8988T (cell line): ENCODE measurements at regions not wholly inside any gene's neighbourhood (a gene's known extent, or its start where the extent isn't known, plus 50 kb on each side); places are given as distances from the start of the nearest gene placed in this dataset.
"Not testable (repeated sequence)": the region's sequence is repeated elsewhere in the genome, so short reads cannot be mapped to it uniquely, and the experiment has no call there.

ENCODE experiments used
- DNase-seq: peaks from one replicate; pipeline ENCODE4 v3.0.0; 2011

GRCh38 chr6:144939921-144940320 lies 654.8 kb downstream of the UTRN start:
- no peak for DNase-seq

DNA sequence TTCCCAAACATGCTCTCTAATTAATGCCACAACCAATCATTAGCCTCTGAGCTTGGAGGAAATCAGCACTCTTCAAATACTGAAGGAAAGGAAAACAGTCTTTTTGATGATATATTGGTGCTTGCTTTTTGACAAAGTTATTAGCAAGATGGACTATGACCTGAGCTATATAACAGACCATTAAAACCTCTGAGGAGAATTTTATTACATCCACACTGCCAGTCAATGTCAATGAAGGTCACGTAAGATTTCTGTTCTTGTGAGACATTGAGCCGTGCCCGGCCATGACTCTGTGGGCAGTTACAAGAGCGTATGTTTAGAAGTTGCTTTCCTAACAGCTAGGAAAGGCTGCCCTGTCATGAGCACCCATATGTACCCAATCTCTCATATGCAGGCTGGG lies 659.0 kb downstream of the UTRN start:
- no peak for DNase-seq

DNA sequence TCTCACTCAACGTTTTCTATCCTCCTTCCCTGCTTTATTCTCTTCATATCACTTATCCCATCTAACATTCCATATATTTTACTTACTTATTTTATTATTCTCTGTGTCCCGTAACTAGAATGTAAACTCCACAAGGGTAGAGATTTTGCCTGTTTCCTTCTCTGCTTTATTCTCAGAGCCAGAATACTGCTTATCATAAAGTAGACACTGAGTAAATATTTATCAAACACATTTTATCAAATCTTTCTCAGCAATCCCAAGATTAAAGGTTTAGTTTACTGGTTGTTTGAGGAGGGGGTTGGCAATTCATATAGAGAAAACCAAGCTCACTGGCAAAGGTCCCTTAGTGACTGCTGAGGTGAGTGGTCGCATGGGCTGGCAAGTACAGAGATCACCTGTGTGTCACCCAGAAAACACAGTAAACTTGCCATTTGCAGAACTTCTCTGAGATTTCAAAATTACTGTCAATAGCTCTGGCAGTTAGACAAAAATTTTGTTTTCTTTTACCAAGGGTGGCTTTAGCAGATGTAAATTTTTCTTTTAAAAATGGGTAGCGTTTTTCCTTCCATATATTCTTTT lies 662.4 kb downstream of the UTRN start:
- no peak for DNase-seq

- no peak for DNase-seq
Observed at GRCh38 chr6:144951730-144952437, 666.7 kb downstream of the UTRN start.

GRCh38 chr6:144952456-144953240 lies 667.5 kb downstream of the UTRN start:
- no peak for DNase-seq

DNA sequence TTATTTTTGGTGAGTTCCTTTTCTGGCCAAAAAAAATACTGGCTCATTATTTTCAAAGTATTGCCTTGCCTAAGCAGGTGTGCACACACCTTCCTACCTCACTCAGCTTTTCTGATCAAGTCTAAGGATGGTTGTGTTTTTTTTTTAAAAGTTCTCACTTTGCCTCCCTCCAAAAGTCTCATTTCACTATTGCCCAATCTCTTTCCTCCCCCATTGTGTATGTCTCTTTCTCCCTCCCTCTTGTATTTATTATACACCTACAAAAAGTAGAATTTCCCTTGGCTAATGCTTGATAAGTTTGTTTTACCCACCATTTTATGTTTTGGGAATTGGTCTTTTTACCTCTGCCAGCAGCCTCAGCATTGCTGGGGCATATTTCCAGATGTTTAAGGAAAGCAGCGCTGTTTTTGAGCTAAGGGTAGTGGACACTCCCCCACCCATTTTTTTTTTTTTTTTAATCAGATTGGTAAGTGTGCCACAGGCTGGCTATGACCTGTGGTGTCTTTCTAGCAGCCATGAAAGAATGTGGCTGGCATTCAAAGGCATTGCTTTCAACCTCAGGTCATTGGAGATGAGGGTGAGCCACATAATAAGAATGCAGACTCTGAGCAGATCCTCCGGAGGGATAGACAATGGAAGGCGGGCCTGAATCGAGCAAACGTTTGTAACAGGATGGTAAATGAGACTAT lies 668.6 kb downstream of the UTRN start:
- DNase-seq = no peak

GRCh38 chr6:144954241-144954556 lies 669.1 kb downstream of the UTRN start:
- DNase-seq = no peak

- no peak for DNase-seq
Observed at GRCh38 chr6:144955392-144955791, 670.3 kb downstream of the UTRN start.

- no peak for DNase-seq
Observed at GRCh38 chr6:144955859-144956258, 670.7 kb downstream of the UTRN start.

DNA sequence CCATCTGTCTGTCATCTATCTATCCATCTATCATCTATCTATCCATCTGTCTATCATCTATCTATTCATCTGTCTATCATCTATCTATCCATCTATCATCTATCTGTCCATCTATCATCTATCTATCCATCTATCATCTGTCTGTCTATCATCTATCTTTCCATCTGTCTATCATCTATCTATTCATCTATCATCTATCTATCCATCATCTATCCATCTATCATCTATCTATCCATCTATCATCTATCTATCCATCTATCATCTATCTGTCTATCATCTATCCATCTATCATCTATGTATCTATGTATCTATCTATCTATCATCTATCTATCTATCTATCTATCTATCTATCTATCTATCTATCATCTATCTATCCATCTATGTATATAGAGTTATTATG lies 671.6 kb downstream of the UTRN start:
- not testable (repeated sequence) for DNase-seq

DNA sequence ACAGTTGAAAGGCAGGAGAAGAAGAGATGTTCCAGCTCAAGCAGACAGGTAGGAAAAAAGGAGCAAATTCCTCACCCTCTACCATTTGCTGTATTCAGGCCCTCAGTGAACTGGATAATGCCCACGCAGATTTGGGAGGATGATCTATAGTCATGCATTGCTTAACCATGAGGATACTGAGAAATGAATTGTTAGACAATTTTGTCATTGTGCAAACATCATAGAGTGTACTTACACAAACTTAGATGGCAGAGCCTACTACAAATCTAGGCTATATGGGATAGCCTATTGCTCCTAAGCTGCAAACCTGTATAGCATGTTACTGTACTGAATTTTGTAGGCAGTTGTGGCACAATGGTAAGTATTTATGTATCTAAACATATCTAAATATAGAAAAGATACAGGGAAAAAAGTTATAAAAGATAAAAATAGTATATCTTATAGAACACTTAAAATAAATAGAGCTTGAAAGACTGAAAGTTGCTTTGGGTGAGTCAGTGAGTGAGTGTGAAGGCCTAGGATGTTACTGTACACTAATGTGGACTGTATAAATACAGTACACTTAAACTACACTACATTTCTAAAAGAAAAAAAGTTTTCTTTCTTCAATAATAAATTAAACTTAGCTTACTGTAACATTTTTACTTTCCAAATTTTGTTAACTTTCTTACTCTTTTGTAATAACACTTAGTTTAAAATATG lies 672.3 kb downstream of the UTRN start:
- DNase-seq = no peak

GRCh38 chr6:144969154-144969553 lies 684.0 kb downstream of the UTRN start:
- DNase-seq = no peak

DNA sequence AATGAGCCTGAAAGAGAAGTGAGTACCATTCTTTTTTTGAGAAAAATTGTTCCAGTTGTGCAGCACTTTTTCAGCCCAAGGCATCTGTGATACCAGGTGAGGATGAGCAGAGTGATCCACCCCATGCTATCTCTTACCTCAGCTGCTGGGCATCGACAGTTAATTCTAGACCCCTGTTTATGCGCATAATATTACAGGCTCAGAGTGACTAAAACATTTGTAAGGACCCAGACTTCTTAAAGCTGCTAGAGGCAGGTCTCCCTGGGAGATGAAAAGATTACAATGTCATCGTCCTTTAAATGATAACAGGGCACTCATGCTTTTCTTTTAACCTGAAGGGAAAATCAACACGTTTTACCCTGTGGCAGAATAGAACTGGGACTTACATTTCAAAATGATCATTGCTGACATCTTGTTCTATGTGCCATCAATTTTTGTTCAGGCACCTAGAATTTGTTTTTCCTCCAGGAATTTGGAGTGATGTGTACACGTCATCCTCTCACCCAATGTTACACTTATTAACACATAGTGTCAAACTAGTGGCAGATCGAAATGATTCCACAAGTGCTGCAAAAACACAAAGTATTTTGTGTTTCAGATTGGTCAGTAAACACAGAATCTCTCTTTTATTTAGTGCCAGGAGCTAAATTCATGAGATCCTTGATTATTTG lies 684.6 kb downstream of the UTRN start:
- no peak for DNase-seq

GRCh38 chr6:144977250-144977864 lies 692.2 kb downstream of the UTRN start:
- not testable (repeated sequence) for DNase-seq

- no peak for DNase-seq
Observed at GRCh38 chr6:144978208-144978607, 693.1 kb downstream of the UTRN start.

- no peak for DNase-seq
Observed at GRCh38 chr6:144986271-144986670, 701.1 kb downstream of the UTRN start.

DNA sequence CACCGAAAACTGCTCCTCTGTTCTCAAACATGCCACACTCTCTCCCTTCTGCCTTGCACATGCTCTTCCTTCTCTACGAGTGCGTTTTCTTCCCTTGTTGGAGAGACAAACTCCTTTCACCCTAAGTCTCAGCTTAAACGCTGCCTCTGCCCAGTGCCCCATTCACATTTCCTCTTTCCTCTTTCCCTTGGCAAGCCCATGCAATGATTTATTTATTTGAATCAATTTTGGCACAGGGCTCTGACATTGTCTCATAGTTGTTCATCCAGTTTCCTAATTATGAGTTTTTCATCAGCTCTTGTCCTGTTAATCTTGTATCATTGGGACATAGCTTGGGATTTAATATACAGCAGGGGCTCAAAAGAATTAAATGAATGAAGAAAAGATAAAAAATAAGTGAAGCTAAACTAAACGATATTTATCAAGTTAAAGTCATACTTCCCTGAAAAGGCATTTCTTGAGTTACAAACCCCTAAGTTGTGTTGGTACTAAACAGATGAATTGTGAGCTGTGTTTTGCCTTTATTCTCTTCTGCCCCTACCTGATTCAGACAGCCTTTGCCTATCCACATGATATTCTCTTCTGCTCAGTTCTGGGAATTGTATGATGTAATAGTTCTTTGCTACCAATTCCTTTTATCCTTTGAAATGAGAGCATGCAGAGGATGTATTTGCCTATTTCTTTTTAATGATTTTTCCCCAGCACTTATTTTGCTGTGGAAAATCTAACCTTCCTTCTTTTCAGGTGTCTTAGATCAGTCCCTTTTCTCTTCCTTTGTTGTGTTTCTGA lies 704.4 kb downstream of the UTRN start:
- DNase-seq = no peak

DNA sequence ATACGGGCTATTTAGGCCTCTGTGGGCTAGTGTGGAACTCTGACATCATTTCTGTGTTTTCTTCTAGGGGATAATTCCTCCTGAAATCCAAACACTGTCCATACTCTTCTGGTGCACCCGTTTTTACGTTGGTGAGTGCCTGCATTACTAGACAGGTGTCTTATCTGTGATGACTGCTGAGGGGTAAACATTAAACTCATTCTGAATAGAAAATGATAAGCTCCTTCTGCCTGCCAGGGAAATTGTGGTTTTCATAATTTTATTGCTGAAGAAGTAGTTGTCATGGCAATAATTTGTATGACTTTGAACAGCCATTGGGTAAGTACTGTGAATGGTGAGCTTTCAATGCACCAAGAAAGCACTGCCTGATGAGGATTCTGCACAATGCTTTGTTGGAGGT lies 705.6 kb downstream of the UTRN start:
- DNase-seq = no peak

- no peak for DNase-seq
Observed at GRCh38 chr6:144993870-144994269, 708.7 kb downstream of the UTRN start.

GRCh38 chr6:144997996-144998395 lies 712.9 kb downstream of the UTRN start:
- DNase-seq = no peak

DNA sequence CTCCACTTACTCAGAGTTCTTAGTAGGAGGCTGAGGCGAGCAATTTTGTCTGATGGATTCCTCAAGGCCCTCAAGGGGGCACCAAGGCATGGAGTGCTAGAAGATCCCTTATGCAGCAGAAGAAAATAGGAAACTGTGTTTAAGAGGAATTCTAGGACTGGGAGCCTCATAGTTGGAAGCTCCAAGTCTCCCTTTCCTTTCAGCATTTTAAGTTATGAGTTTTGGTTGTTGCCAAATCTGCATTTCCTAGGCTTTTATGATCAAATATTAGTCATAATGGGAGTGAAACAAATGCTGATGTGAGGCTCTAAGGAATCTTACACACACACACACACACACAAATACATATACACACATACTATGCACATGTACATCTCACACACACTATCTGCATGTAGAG lies 714.0 kb downstream of the UTRN start:
- no peak for DNase-seq
